ENCODE measurements at regions not wholly inside any gene's neighbourhood (a gene's known extent, or its start where the extent isn't known, plus 50 kb on each side); places are given as distances from the start of the nearest gene placed in this dataset.

- DNase-seq (ENCODE audit: low read depth in 3 of 3), result no peak
Measured at GRCh38 chr18:39396168-39396567, 1830.6 kb upstream of the CELF4 start.

- no peak for DNase-seq (ENCODE audit: low read depth in 3 of 3)
Measured at GRCh38 chr18:39389800-39390379, 1824.3 kb upstream of the CELF4 start.

- no peak for DNase-seq (ENCODE audit: low read depth in 3 of 3)
Measured at GRCh38 chr18:39380866-39381265, 1815.3 kb upstream of the CELF4 start.

- DNase-seq (ENCODE audit: low read depth in 3 of 3), result no peak
Measured at GRCh38 chr18:39380186-39380725, 1814.7 kb upstream of the CELF4 start.

- DNase-seq (ENCODE audit: low read depth in 3 of 3), result no peak
Measured at GRCh38 chr18:39375066-39375465, 1809.5 kb upstream of the CELF4 start.

- no peak for DNase-seq (ENCODE audit: low read depth in 3 of 3)
Measured at GRCh38 chr18:39371996-39372395, 1806.4 kb upstream of the CELF4 start.

- DNase-seq (ENCODE audit: low read depth in 3 of 3), result no peak
Measured at GRCh38 chr18:39366656-39367055, 1801.1 kb upstream of the CELF4 start.

GRCh38 chr18:39365836-39366485, 1800.4 kb upstream of the CELF4 start:
- DNase-seq (ENCODE audit: low read depth in 3 of 3), result no peak

- no peak for DNase-seq (ENCODE audit: low read depth in 3 of 3)
Measured at GRCh38 chr18:39360072-39360471, 1794.5 kb upstream of the CELF4 start.

- DNase-seq (ENCODE audit: low read depth in 3 of 3), result no peak
Measured at GRCh38 chr18:39359636-39360035, 1794.0 kb upstream of the CELF4 start.

- DNase-seq (ENCODE audit: low read depth in 3 of 3), result no peak
Measured at GRCh38 chr18:39350945-39351344, 1785.3 kb upstream of the CELF4 start.

GRCh38 chr18:39349801-39350200, 1784.2 kb upstream of the CELF4 start:
- no peak for DNase-seq (ENCODE audit: low read depth in 3 of 3)

- no peak for DNase-seq (ENCODE audit: low read depth in 3 of 3)
Measured at GRCh38 chr18:39348757-39349156, 1783.2 kb upstream of the CELF4 start.

- DNase-seq (ENCODE audit: low read depth in 3 of 3), result no peak
Measured at GRCh38 chr18:39347701-39348100, 1782.1 kb upstream of the CELF4 start.

GRCh38 chr18:39346916-39347315, 1781.3 kb upstream of the CELF4 start:
- no peak for DNase-seq (ENCODE audit: low read depth in 3 of 3)

GRCh38 chr18:39345321-39345720, 1779.7 kb upstream of the CELF4 start:
- no peak for DNase-seq (ENCODE audit: low read depth in 3 of 3)

- DNase-seq (ENCODE audit: low read depth in 3 of 3), result no peak
Measured at GRCh38 chr18:39344487-39344886, 1778.9 kb upstream of the CELF4 start.

- no peak for DNase-seq (ENCODE audit: low read depth in 3 of 3)
Measured at GRCh38 chr18:39341129-39341528, 1775.5 kb upstream of the CELF4 start.

- DNase-seq (ENCODE audit: low read depth in 3 of 3), result no peak
Measured at GRCh38 chr18:39340418-39340817, 1774.8 kb upstream of the CELF4 start.

GRCh38 chr18:39329496-39330275, 1764.1 kb upstream of the CELF4 start:
- DNase-seq (ENCODE audit: low read depth in 3 of 3), result no peak

GRCh38 chr18:39326772-39327171, 1761.2 kb upstream of the CELF4 start:
- no peak for DNase-seq (ENCODE audit: low read depth in 3 of 3)

- DNase-seq (ENCODE audit: low read depth in 3 of 3), result no peak
Measured at GRCh38 chr18:39325973-39326372, 1760.4 kb upstream of the CELF4 start.

- no peak for DNase-seq (ENCODE audit: low read depth in 3 of 3)
Measured at GRCh38 chr18:39319141-39319540, 1753.5 kb upstream of the CELF4 start.

All from stimulated activated CD4-positive, alpha-beta T cell treated with anti-CD3 and anti-CD28 coated beads, TNF-alpha, amount 100 ng/mL, for 48 hours (primary cell).